ENCODE measurements at regions not wholly inside any gene's neighbourhood (a gene's known extent, or its start where the extent isn't known, plus 50 kb on each side); places are given as distances from the start of the nearest gene placed in this dataset.

DNA sequence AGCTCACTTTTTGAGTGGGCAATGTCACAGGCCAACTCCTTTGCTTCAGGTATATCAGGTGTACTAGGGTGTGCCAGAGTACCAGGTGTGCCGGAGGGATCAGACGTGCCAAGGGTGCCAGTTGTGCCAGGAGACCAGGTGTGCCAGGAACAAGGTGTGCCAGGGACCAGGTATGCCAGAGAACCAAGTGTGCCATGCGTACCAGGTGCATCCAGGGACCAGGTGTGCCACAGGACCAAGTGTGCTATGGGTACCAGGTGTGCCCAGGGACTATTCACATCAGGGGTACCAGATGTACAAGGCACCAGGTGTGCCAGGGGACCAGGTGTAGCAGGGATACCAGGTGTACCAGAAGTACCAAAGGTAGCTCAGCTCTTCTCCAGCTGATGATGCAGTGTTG, 174.7 kb upstream of the S1PR3 start:
- DNase-seq (no peak), ATAC-seq (no peak)
- Histone ChIP-seq H3K4me1 (ENCODE audit: low read depth) (no peaks in the 10 kb centered on the region), H3K9me3 (no peaks in the 10 kb centered on the region), H3K4me3 (no peak overlapping the region), H3K36me3 (ENCODE audit: low read depth) (no peaks in the 10 kb centered on the region)
- intact Hi-C loops (cut with DNase I, micrococcal nuclease) = no loop called here
- TF ChIP-seq, protein P1, sequence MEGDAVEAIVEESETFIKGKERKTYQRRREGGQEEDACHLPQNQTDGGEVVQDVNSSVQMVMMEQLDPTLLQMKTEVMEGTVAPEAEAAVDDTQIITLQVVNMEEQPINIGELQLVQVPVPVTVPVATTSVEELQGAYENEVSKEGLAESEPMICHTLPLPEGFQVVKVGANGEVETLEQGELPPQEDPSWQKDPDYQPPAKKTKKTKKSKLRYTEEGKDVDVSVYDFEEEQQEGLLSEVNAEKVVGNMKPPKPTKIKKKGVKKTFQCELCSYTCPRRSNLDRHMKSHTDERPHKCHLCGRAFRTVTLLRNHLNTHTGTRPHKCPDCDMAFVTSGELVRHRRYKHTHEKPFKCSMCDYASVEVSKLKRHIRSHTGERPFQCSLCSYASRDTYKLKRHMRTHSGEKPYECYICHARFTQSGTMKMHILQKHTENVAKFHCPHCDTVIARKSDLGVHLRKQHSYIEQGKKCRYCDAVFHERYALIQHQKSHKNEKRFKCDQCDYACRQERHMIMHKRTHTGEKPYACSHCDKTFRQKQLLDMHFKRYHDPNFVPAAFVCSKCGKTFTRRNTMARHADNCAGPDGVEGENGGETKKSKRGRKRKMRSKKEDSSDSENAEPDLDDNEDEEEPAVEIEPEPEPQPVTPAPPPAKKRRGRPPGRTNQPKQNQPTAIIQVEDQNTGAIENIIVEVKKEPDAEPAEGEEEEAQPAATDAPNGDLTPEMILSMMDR (IDR thresholded peaks at IDR 0.05) = no peak

DNA sequence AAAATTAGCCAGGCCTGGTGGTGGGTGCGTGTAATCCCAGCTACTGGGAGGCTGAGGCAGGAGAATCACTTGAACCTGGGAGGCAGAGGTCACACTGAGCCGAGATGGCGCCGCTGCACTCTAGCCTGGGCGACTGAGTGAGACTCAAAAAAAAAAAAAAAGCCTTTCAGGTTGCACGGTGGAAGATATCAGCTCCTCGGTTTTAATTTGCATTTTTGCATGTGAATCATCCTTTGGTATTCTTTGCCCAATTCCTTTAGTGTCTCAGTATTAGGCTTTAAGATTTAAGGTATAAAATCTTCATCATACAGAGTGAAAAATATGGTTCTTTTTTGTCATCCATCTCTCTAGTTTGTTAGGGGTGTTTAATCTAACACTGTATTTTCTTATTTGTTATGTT, 173.6 kb upstream of the S1PR3 start:
- DNase-seq (no peak), ATAC-seq (no peak)
- TF ChIP-seq, protein P1 (IDR thresholded peaks at IDR 0.05) = no peak
- H3K9me3 ChIP-seq = no peaks in the 10 kb centered on the region
- no peaks in the 10 kb centered on the region for H3K4me1 ChIP-seq (ENCODE audit: low read depth)
- intact Hi-C loops (cut with DNase I, micrococcal nuclease) = no loop called here
- no peaks in the 10 kb centered on the region for H3K36me3 ChIP-seq (ENCODE audit: low read depth)
- H3K4me3 ChIP-seq = no peak overlapping the region

GRCh38 chr9:88818495-88819201, 172.6 kb upstream of the S1PR3 start:
- Histone ChIP-seq H3K4me3 (no peak overlapping the region), H3K4me1 (ENCODE audit: low read depth) (no peaks in the 10 kb centered on the region), H3K36me3 (ENCODE audit: low read depth) (no peaks in the 10 kb centered on the region), H3K9me3 (no peaks in the 10 kb centered on the region)
- DNase-seq (no peak), ATAC-seq (no peak)
- intact Hi-C loops (cut with DNase I, micrococcal nuclease) = no loop called here
- TF ChIP-seq, protein P1 (IDR thresholded peaks at IDR 0.05) = no peak

DNA sequence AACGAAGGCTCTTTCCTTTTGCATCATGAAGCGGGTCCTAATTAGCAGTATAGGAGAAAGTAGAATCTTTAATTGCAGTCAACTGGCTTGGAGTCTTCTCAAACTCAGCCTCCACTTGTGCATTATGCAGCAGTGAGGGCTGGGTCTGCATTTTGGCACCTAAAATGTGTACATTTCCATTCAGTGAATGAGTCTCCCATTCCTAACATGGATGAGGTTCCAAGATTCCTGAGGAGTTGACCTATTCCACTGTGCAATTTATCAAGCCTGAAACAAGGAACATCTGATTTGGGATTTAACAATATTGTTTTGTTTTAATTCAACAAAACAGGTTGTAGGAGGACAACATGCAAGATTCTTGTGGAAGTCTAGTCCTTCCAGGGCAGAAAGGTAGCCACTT, 171.8 kb upstream of the S1PR3 start:
- DNase-seq (no peak), ATAC-seq (no peak)
- Histone ChIP-seq H3K4me1 (ENCODE audit: low read depth) (no peaks in the 10 kb centered on the region), H3K36me3 (ENCODE audit: low read depth) (no peaks in the 10 kb centered on the region), H3K9me3 (no peaks in the 10 kb centered on the region), H3K4me3 (no peak overlapping the region)
- intact Hi-C loops (cut with DNase I, micrococcal nuclease) = no loop called here
- TF ChIP-seq, protein P1 (IDR thresholded peaks at IDR 0.05) = no peak

DNA sequence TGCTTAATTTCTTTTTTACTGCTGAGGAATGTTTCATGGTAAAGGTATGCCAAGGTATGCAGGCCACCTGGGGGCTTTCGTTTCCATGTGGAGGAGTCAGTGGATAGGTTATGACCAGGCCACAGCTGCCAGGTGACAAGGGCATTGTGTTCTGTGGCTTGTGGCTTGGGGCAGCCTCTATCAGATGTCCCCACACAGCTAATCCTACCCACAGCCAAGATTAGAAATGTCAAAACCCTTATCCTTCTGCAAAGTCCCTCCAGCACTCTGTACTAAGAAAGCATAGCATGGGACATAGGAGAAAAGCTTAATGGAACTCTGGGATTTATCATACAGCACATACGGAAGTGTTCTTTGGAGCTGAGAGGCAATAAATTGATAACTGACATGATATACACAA, 171.2 kb upstream of the S1PR3 start:
- Histone ChIP-seq H3K36me3 (ENCODE audit: low read depth) (no peaks in the 10 kb centered on the region), H3K9me3 (no peaks in the 10 kb centered on the region), H3K4me3 (no peak overlapping the region), H3K4me1 (ENCODE audit: low read depth) (no peaks in the 10 kb centered on the region)
- no peak for ATAC-seq
- TF ChIP-seq, protein P1 (IDR thresholded peaks at IDR 0.05) = no peak
- no peak for DNase-seq
- intact Hi-C loops (cut with DNase I, micrococcal nuclease) = no loop called here

Data from mucosa of descending colon (tissue), 3 donors.